Caco-2 (cell line): ENCODE measurements at regions not wholly inside any gene's neighbourhood (a gene's known extent, or its start where the extent isn't known, plus 50 kb on each side); places are given as distances from the start of the nearest gene placed in this dataset.

Experiments used
- BruUV-seq: library from RNA; stranded (reverse); fragments of 400-500 nt; replicated peaks from 2 replicates; lab custom pipeline; 2021; lab: Mats Ljungman, UMichigan
- CTCF ChIA-PET: fragments of 300-600 bp; sonication (Branson Sonifier 250); formaldehyde crosslinking; loops from one replicate; lab custom pipeline; 2022; ENCODE audit warnings: antibody characterized with exemption; lab: Charles Lee
- POLR2A ChIA-PET: fragments of 300-600 bp; sonication (Branson Sonifier 250); formaldehyde crosslinking; loops from one replicate; lab custom pipeline; 2022; ENCODE audit warnings: antibody characterized with exemption; lab: Charles Lee
- DNase-seq, 2 experiments: peaks; one replicate each; pipeline versions ENCODE4 v3.0.0 to v3.0.0-alpha.2; 2020 to 2022
- H3K27me3 ChIP-seq: replicated peaks from 2 replicates; pipeline ENCODE4 v1.6.0; 2011; ENCODE audit warnings: low read length; ENCODE audit not compliant: control insufficient read depth, insufficient read depth
- H3K36me3 ChIP-seq: 2 replicates; pipeline ENCODE4 v1.5.1; 2011; ENCODE audit warnings: low read length; ENCODE audit not compliant: control insufficient read depth, insufficient read depth
- H3K4me1 ChIP-seq: fragments of 250-450 bp; sonication (Bioruptor Pico); 2 replicates; pipeline ENCODE4 v1.5.1; 2020; ENCODE audit warnings: mild to moderate bottlenecking
- H3K4me3 ChIP-seq: 2 replicates; pipeline ENCODE4 v1.5.1; 2011; ENCODE audit warnings: low read depth, mild to moderate bottlenecking, control low read depth, low read length
- H3K9me3 ChIP-seq: fragments of 250-450 bp; sonication (Bioruptor Pico); 2 replicates; pipeline ENCODE4 v1.5.1; 2020; ENCODE audit warnings: mild to moderate bottlenecking, moderate library complexity
- H3K27ac Mint-ChIP-seq: one replicate; pipeline ENCODE4 v1.8.0; 2022; ENCODE audit warnings: mixed read lengths; ENCODE audit not compliant: unreplicated experiment
- H3K27me3 Mint-ChIP-seq: one replicate; pipeline ENCODE4 v1.8.0; 2022; ENCODE audit warnings: mixed read lengths; ENCODE audit not compliant: insufficient read depth, unreplicated experiment
- H3K36me3 Mint-ChIP-seq: one replicate; pipeline ENCODE4 v1.8.0; 2022; ENCODE audit warnings: mild to moderate bottlenecking, mixed read lengths; ENCODE audit not compliant: insufficient read depth, unreplicated experiment
- H3K4me1 Mint-ChIP-seq: one replicate; pipeline ENCODE4 v1.8.0; 2022; ENCODE audit warnings: low read depth, mixed read lengths; ENCODE audit not compliant: unreplicated experiment
- H3K4me3 Mint-ChIP-seq: one replicate; pipeline ENCODE4 v1.8.0; 2022; ENCODE audit warnings: mild to moderate bottlenecking, moderate library complexity, mixed read lengths; ENCODE audit not compliant: unreplicated experiment
- H3K9me3 Mint-ChIP-seq: one replicate; pipeline ENCODE4 v1.8.0; 2022; ENCODE audit warnings: mixed read lengths; ENCODE audit not compliant: unreplicated experiment
- intact Hi-C: fragments of 100-400 bp; cut with micrococcal nuclease; formaldehyde crosslinking; loops from one replicate; pipeline ENCODE4 v1.10.0; 2022; ENCODE audit not compliant: unreplicated experiment
- TF ChIP-seq, protein P1 (sequence below), 2 experiments: fragments of 200-600 bp in 1 of 2; IDR thresholded peaks; 1 replicate in 1 of 2; 2 replicates in 1 of 2; pipeline versions ENCODE4 v1.5.1 to v1.8.0; 2011 to 2022; ENCODE audit warnings: antibody characterized with exemption in 1 of 2, control low read depth in 1 of 2, inconsistent platforms in 1 of 2, low read depth in 1 of 2, low read length in 1 of 2, mild to moderate bottlenecking in 1 of 2, moderate library complexity in 1 of 2; ENCODE audit not compliant: insufficient read depth in 1 of 2, severe bottlenecking in 1 of 2, unreplicated experiment in 1 of 2

DNA sequence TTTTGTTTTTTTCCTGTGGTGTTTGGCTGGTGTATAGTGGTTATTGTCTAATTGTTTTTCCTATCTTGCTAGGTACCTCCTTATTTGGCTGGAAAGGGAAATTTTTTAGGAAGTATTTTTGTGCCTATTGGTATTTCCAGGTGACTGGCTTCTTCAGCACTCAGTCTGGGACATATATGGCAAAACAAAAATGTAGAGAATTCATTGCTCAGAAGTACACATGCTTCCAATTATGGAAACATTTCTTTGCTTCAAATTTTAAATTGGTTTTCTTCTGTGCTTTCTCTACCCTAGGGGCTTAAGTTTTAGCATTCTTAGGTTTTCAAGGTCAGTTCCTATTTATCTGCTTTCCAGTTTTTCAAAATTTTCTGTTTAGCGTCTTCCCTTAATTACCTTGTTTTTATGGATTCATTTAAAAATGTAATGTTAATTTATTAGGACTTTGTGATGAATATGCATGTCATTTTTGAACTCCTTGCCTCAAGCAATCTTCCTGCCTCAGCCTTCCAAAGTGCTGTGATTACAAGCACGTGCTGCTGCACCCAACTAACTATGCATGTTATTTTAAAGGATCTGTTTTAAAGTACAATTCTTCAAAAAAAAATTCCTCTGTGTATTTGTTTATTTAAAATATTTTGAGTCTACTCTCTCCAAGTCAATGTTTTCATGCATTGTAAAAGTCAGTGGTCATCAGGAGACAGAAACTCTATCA is 231.9 kb upstream of the DPPA4 start:
- H3K4me1 Mint-ChIP-seq = no peaks in the 10 kb centered on the region
- peaks cover 7% of the 10 kb centered on the region for H3K27me3 Mint-ChIP-seq
- no peak overlapping the region for H3K4me3 Mint-ChIP-seq
- intact Hi-C loops = no loop called here
- CTCF ChIA-PET = no interaction called here
- BruUV-seq = no TSS peak
- no peaks in the 10 kb centered on the region for H3K36me3 Mint-ChIP-seq
- H3K36me3 ChIP-seq = no peaks in the 10 kb centered on the region
- H3K27me3 ChIP-seq = no peaks in the 10 kb centered on the region
- DNase-seq = no peak
- H3K27ac Mint-ChIP-seq = no peak overlapping the region
- H3K9me3 ChIP-seq = no peaks in the 10 kb centered on the region
- H3K9me3 Mint-ChIP-seq = no peaks in the 10 kb centered on the region
- no peak overlapping the region for H3K4me3 ChIP-seq
- POLR2A ChIA-PET = no interaction called here
- no peaks in the 10 kb centered on the region for H3K4me1 ChIP-seq
- TF ChIP-seq, protein P1, sequence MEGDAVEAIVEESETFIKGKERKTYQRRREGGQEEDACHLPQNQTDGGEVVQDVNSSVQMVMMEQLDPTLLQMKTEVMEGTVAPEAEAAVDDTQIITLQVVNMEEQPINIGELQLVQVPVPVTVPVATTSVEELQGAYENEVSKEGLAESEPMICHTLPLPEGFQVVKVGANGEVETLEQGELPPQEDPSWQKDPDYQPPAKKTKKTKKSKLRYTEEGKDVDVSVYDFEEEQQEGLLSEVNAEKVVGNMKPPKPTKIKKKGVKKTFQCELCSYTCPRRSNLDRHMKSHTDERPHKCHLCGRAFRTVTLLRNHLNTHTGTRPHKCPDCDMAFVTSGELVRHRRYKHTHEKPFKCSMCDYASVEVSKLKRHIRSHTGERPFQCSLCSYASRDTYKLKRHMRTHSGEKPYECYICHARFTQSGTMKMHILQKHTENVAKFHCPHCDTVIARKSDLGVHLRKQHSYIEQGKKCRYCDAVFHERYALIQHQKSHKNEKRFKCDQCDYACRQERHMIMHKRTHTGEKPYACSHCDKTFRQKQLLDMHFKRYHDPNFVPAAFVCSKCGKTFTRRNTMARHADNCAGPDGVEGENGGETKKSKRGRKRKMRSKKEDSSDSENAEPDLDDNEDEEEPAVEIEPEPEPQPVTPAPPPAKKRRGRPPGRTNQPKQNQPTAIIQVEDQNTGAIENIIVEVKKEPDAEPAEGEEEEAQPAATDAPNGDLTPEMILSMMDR (IDR thresholded peaks at IDR 0.05; ENCODE audit: insufficient read depth in 1 of 2, low read depth in 1 of 2, low read length in 1 of 2, severe bottlenecking in 1 of 2, unreplicated experiment in 1 of 2) = no peak

DNA sequence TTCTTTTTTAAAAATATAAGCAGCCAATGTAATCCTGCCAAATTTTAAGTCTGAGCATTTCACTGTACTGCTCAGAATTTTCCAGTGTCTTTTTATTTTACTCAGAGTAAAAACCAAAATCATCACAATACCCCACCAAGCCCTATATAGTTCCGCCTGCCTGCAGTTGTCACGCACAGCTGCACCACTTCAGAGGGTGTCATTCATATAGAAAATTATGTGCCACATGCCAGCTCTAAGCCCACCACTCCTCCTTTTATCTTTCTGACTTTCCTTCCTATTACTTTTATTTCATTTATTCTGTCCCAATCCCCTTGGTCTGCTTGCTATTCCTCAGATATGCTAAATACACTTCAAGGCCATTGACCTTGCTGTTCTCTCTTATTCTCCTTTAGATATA is 233.1 kb upstream of the DPPA4 start:
- no peaks in the 10 kb centered on the region for H3K9me3 ChIP-seq
- Mint-ChIP-seq H3K9me3 (no peaks in the 10 kb centered on the region), H3K36me3 (no peaks in the 10 kb centered on the region), H3K27me3 (peaks cover 7% of the 10 kb centered on the region), H3K27ac (no peak overlapping the region), H3K4me3 (no peak overlapping the region), H3K4me1 (no peaks in the 10 kb centered on the region)
- CTCF ChIA-PET = no interaction called here
- H3K4me1 ChIP-seq = no peaks in the 10 kb centered on the region
- TF ChIP-seq, protein P1 (IDR thresholded peaks at IDR 0.05; ENCODE audit: insufficient read depth in 1 of 2, low read depth in 1 of 2, low read length in 1 of 2, severe bottlenecking in 1 of 2, unreplicated experiment in 1 of 2) = no peak
- intact Hi-C loops = no loop called here
- H3K27me3 ChIP-seq = no peaks in the 10 kb centered on the region
- no peak overlapping the region for H3K4me3 ChIP-seq
- POLR2A ChIA-PET = no interaction called here
- H3K36me3 ChIP-seq = no peaks in the 10 kb centered on the region
- BruUV-seq = no TSS peak
- no peak for DNase-seq

- Mint-ChIP-seq H3K4me3 (no peak overlapping the region), H3K9me3 (no peaks in the 10 kb centered on the region), H3K27ac (no peak overlapping the region), H3K4me1 (no peaks in the 10 kb centered on the region), H3K27me3 (peaks cover 7% of the 10 kb centered on the region), H3K36me3 (no peaks in the 10 kb centered on the region)
- no peaks in the 10 kb centered on the region for H3K9me3 ChIP-seq
- no TSS peak for BruUV-seq
- H3K36me3 ChIP-seq = no peaks in the 10 kb centered on the region
- CTCF ChIA-PET = no interaction called here
- intact Hi-C loops = no loop called here
- no peaks in the 10 kb centered on the region for H3K4me1 ChIP-seq
- H3K4me3 ChIP-seq = no peak overlapping the region
- no peaks in the 10 kb centered on the region for H3K27me3 ChIP-seq
- POLR2A ChIA-PET = no interaction called here
- no peak for DNase-seq
- TF ChIP-seq, protein P1 (IDR thresholded peaks at IDR 0.05; ENCODE audit: insufficient read depth in 1 of 2, low read depth in 1 of 2, low read length in 1 of 2, severe bottlenecking in 1 of 2, unreplicated experiment in 1 of 2) = no peak
Observed at GRCh38 chr3:109572301-109572700, 235.0 kb upstream of the DPPA4 start.
